ENCODE measurements at regions not wholly inside any gene's neighbourhood (a gene's known extent, or its start where the extent isn't known, plus 50 kb on each side); places are given as distances from the start of the nearest gene placed in this dataset.

- TF ChIP-seq, protein P1, sequence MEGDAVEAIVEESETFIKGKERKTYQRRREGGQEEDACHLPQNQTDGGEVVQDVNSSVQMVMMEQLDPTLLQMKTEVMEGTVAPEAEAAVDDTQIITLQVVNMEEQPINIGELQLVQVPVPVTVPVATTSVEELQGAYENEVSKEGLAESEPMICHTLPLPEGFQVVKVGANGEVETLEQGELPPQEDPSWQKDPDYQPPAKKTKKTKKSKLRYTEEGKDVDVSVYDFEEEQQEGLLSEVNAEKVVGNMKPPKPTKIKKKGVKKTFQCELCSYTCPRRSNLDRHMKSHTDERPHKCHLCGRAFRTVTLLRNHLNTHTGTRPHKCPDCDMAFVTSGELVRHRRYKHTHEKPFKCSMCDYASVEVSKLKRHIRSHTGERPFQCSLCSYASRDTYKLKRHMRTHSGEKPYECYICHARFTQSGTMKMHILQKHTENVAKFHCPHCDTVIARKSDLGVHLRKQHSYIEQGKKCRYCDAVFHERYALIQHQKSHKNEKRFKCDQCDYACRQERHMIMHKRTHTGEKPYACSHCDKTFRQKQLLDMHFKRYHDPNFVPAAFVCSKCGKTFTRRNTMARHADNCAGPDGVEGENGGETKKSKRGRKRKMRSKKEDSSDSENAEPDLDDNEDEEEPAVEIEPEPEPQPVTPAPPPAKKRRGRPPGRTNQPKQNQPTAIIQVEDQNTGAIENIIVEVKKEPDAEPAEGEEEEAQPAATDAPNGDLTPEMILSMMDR (IDR thresholded peaks at IDR 0.05; ENCODE audit: insufficient read depth, low read depth, low read length) = no peak
- no peak for TF ChIP-seq EZH2 (IDR thresholded peaks at IDR 0.05; ENCODE audit: insufficient read depth, low read length)
- Histone ChIP-seq H3K4me3 (ENCODE audit: insufficient read depth, low read depth, low read length) (no peak overlapping the region), H3K36me3 (ENCODE audit: insufficient read depth, low read length) (no peaks in the 10 kb centered on the region), H3K27ac (ENCODE audit: low read depth, low read length) (no peak overlapping the region), H4K20me1 (ENCODE audit: insufficient read depth, low read length) (no peaks in the 10 kb centered on the region), H3K79me2 (ENCODE audit: insufficient read depth, low read length) (no peaks in the 10 kb centered on the region), H3K4me1 (ENCODE audit: insufficient read depth, low read length) (no peaks in the 10 kb centered on the region), H2AFZ (ENCODE audit: low read depth, low read length) (no peak overlapping the region), H3K9ac (ENCODE audit: low read length) (no peak overlapping the region), H3K27me3 (ENCODE audit: insufficient read depth, low read length) (no peaks in the 10 kb centered on the region), H3K9me3 (ENCODE audit: insufficient read depth, low read depth, low read length) (no peaks in the 10 kb centered on the region), H3K4me2 (ENCODE audit: low read length) (no peak overlapping the region)
- DNase-seq (ENCODE audit: low read depth) = no peak
- H3K36me3 Mint-ChIP-seq (ENCODE audit: low read depth, unreplicated experiment) = no peaks in the 10 kb centered on the region
- no peaks in the 10 kb centered on the region for H3K4me1 Mint-ChIP-seq (ENCODE audit: low read depth, unreplicated experiment)
- H3K27me3 Mint-ChIP-seq (ENCODE audit: low read depth, unreplicated experiment) = no peaks in the 10 kb centered on the region
- no peaks in the 10 kb centered on the region for H3K9me3 Mint-ChIP-seq (ENCODE audit: unreplicated experiment)
- no peak overlapping the region for H3K27ac Mint-ChIP-seq (ENCODE audit: unreplicated experiment)
- no peak for FAIRE-seq
- no peak overlapping the region for H3K4me3 Mint-ChIP-seq (ENCODE audit: unreplicated experiment)
Observed at GRCh38 chr13:65653613-65654012, 1576.5 kb downstream of the PCDH9 start.

GRCh38 chr13:65650321-65650720 is 1579.8 kb downstream of the PCDH9 start:
- Histone ChIP-seq H3K27me3 (ENCODE audit: insufficient read depth, low read length) (no peaks in the 10 kb centered on the region), H4K20me1 (ENCODE audit: insufficient read depth, low read length) (no peaks in the 10 kb centered on the region), H3K27ac (ENCODE audit: low read depth, low read length) (no peak overlapping the region), H3K36me3 (ENCODE audit: insufficient read depth, low read length) (no peaks in the 10 kb centered on the region), H3K4me2 (ENCODE audit: low read length) (no peak overlapping the region), H3K9ac (ENCODE audit: low read length) (no peak overlapping the region), H3K4me1 (ENCODE audit: insufficient read depth, low read length) (no peaks in the 10 kb centered on the region), H3K79me2 (ENCODE audit: insufficient read depth, low read length) (no peaks in the 10 kb centered on the region), H3K9me3 (ENCODE audit: insufficient read depth, low read depth, low read length) (no peaks in the 10 kb centered on the region), H2AFZ (ENCODE audit: low read depth, low read length) (no peak overlapping the region), H3K4me3 (ENCODE audit: insufficient read depth, low read depth, low read length) (no peak overlapping the region)
- DNase-seq (ENCODE audit: low read depth) (no peak), FAIRE-seq (no peak)
- H3K27ac Mint-ChIP-seq (ENCODE audit: unreplicated experiment) = no peak overlapping the region
- no peak overlapping the region for H3K4me3 Mint-ChIP-seq (ENCODE audit: unreplicated experiment)
- TF ChIP-seq EZH2 (IDR thresholded peaks at IDR 0.05; ENCODE audit: insufficient read depth, low read length) = no peak
- TF ChIP-seq, protein P1 (IDR thresholded peaks at IDR 0.05; ENCODE audit: insufficient read depth, low read depth, low read length) = no peak
- H3K9me3 Mint-ChIP-seq (ENCODE audit: unreplicated experiment) = no peaks in the 10 kb centered on the region
- no peaks in the 10 kb centered on the region for H3K4me1 Mint-ChIP-seq (ENCODE audit: low read depth, unreplicated experiment)
- no peaks in the 10 kb centered on the region for H3K36me3 Mint-ChIP-seq (ENCODE audit: low read depth, unreplicated experiment)
- no peaks in the 10 kb centered on the region for H3K27me3 Mint-ChIP-seq (ENCODE audit: low read depth, unreplicated experiment)

DNA sequence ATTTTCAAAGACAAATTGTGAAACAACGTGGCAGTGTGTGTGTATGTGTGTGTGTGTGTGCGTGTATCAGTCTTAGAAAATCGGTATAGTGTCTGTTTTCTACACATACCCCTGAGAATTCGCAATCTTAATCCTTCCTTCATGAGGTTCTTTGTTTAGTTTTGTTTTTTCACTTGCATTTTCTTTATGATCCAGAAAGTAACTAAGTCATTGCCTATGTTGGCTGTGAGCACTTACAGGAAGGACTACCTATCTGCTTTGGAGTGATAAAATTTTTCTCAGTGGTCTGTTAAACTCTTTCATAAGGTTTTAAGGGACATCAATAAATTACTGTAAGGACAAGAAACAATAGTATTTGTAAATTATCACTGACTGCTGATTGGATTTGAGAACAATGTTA is 1587.1 kb downstream of the PCDH9 start:
- Histone ChIP-seq H3K27ac (ENCODE audit: low read depth, low read length) (no peak overlapping the region), H2AFZ (ENCODE audit: low read depth, low read length) (no peak overlapping the region), H3K9ac (ENCODE audit: low read length) (no peak overlapping the region), H3K9me3 (ENCODE audit: insufficient read depth, low read depth, low read length) (no peaks in the 10 kb centered on the region), H3K4me2 (ENCODE audit: low read length) (no peak overlapping the region), H3K79me2 (ENCODE audit: insufficient read depth, low read length) (no peaks in the 10 kb centered on the region), H4K20me1 (ENCODE audit: insufficient read depth, low read length) (no peaks in the 10 kb centered on the region), H3K36me3 (ENCODE audit: insufficient read depth, low read length) (no peaks in the 10 kb centered on the region), H3K4me1 (ENCODE audit: insufficient read depth, low read length) (no peaks in the 10 kb centered on the region), H3K4me3 (ENCODE audit: insufficient read depth, low read depth, low read length) (no peak overlapping the region), H3K27me3 (ENCODE audit: insufficient read depth, low read length) (no peaks in the 10 kb centered on the region)
- no peaks in the 10 kb centered on the region for H3K27me3 Mint-ChIP-seq (ENCODE audit: low read depth, unreplicated experiment)
- H3K9me3 Mint-ChIP-seq (ENCODE audit: unreplicated experiment) = no peaks in the 10 kb centered on the region
- FAIRE-seq (no peak), DNase-seq (ENCODE audit: low read depth) (no peak)
- TF ChIP-seq, protein P1 (IDR thresholded peaks at IDR 0.05; ENCODE audit: insufficient read depth, low read depth, low read length) = no peak
- no peak for TF ChIP-seq EZH2 (IDR thresholded peaks at IDR 0.05; ENCODE audit: insufficient read depth, low read length)
- H3K27ac Mint-ChIP-seq (ENCODE audit: unreplicated experiment) = no peak overlapping the region
- no peaks in the 10 kb centered on the region for H3K36me3 Mint-ChIP-seq (ENCODE audit: low read depth, unreplicated experiment)
- H3K4me1 Mint-ChIP-seq (ENCODE audit: low read depth, unreplicated experiment) = no peaks in the 10 kb centered on the region
- H3K4me3 Mint-ChIP-seq (ENCODE audit: unreplicated experiment) = no peak overlapping the region

All from astrocyte (in vitro differentiated cells and primary cell).